HL-60 (cell line): ENCODE measurements at regions not wholly inside any gene's neighbourhood (a gene's known extent, or its start where the extent isn't known, plus 50 kb on each side); places are given as distances from the start of the nearest gene placed in this dataset.

ENCODE experiments used
- DNase-seq, 2 experiments: peaks; one replicate each; pipeline ENCODE4 v3.0.0-alpha.2; 2010 to 2020; ENCODE audit warnings: low read depth in 1 of 2, low spot score in 1 of 2
- H3K27ac ChIP-seq: fragments of 250-450 bp; sonication (Bioruptor Pico); replicated peaks from 2 replicates; pipeline ENCODE4 v1.5.1; 2020; ENCODE audit warnings: mild to moderate bottlenecking, moderate library complexity
- H3K27me3 ChIP-seq: fragments of 250-450 bp; sonication (Bioruptor Pico); 2 replicates; pipeline ENCODE4 v1.5.1; 2021; ENCODE audit warnings: mild to moderate bottlenecking, moderate library complexity; ENCODE audit not compliant: insufficient read depth, poor library complexity, severe bottlenecking
- H3K4me3 ChIP-seq: replicated peaks from 2 replicates; pipeline ENCODE4 v1.5.1; 2011; ENCODE audit warnings: mild to moderate bottlenecking, control low read depth, low read length; ENCODE audit not compliant: insufficient read depth
- GABPA ChIP-seq: IDR thresholded peaks from 2 replicates; pipeline ENCODE4 v1.6.1; 2012; ENCODE audit warnings: low read depth
- POLR2AphosphoS5 ChIP-seq: IDR thresholded peaks from 2 replicates; pipeline ENCODE4 v1.6.1; 2012; ENCODE audit warnings: low read depth
- SPI1 ChIP-seq: IDR thresholded peaks from 2 replicates; pipeline ENCODE4 v1.6.1; 2012; ENCODE audit warnings: low read depth, mild to moderate bottlenecking, borderline replicate concordance
- TF ChIP-seq, protein P1 (sequence below): IDR thresholded peaks from 2 replicates; pipeline ENCODE4 v1.6.1; 2012; ENCODE audit warnings: low read depth; ENCODE audit not compliant: insufficient replicate concordance
- TF ChIP-seq, protein P2 (sequence below): IDR thresholded peaks from one replicate; pipeline ENCODE4 v1.5.1; 2011; ENCODE audit warnings: low read length, control low read depth, inconsistent platforms; ENCODE audit not compliant: insufficient read depth

DNA sequence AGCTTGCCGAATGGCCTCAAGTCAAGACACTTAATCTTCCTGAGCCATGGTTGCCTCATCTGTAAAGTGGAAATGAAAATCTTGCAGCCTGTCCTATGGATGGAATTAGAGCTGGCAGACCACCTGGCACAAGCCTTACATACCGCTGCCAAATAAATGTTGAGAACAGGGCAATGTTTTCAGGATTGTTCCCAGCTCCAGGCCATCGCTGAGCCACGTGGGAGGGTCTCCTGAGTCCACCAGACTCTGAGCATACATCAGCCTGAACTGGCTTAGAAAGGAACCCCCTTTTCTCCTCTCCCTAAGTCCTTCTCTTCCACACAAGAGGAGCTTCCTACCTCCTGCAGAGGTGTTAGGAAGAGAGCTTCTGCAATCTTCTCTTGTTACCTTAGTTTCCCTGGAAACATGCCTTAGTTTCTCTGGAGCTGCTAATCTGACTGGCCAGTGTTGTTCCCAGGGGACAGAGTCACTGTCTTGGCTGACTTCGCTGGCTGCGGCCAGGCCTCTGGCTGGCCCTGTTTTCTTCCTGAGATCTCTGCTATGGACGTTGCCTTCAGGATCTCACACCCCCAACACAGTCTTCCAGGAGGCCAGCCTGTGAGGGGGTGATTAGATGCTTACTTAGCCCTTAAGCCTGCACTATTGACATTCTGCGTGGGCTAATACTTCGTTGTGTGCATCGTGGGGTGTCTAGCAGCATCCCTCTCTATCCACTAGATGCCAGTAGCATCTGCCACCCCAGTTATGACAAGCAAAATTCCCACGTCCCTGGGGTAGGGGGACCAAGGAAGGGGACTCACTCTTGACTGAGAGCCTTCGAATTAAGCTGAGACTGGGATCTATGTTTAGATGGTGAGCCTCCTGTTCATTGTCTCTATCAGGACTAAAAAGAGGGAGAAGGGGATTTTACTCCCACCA lies 62.2 kb downstream of the BOD1 start:
- no peak overlapping the region for H3K4me3 ChIP-seq
- TF ChIP-seq POLR2AphosphoS5 (no peak), GABPA (no peak), SPI1 (no peak)
- TF ChIP-seq, protein P1, sequence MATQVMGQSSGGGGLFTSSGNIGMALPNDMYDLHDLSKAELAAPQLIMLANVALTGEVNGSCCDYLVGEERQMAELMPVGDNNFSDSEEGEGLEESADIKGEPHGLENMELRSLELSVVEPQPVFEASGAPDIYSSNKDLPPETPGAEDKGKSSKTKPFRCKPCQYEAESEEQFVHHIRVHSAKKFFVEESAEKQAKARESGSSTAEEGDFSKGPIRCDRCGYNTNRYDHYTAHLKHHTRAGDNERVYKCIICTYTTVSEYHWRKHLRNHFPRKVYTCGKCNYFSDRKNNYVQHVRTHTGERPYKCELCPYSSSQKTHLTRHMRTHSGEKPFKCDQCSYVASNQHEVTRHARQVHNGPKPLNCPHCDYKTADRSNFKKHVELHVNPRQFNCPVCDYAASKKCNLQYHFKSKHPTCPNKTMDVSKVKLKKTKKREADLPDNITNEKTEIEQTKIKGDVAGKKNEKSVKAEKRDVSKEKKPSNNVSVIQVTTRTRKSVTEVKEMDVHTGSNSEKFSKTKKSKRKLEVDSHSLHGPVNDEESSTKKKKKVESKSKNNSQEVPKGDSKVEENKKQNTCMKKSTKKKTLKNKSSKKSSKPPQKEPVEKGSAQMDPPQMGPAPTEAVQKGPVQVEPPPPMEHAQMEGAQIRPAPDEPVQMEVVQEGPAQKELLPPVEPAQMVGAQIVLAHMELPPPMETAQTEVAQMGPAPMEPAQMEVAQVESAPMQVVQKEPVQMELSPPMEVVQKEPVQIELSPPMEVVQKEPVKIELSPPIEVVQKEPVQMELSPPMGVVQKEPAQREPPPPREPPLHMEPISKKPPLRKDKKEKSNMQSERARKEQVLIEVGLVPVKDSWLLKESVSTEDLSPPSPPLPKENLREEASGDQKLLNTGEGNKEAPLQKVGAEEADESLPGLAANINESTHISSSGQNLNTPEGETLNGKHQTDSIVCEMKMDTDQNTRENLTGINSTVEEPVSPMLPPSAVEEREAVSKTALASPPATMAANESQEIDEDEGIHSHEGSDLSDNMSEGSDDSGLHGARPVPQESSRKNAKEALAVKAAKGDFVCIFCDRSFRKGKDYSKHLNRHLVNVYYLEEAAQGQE = no peak
- TF ChIP-seq, protein P2, sequence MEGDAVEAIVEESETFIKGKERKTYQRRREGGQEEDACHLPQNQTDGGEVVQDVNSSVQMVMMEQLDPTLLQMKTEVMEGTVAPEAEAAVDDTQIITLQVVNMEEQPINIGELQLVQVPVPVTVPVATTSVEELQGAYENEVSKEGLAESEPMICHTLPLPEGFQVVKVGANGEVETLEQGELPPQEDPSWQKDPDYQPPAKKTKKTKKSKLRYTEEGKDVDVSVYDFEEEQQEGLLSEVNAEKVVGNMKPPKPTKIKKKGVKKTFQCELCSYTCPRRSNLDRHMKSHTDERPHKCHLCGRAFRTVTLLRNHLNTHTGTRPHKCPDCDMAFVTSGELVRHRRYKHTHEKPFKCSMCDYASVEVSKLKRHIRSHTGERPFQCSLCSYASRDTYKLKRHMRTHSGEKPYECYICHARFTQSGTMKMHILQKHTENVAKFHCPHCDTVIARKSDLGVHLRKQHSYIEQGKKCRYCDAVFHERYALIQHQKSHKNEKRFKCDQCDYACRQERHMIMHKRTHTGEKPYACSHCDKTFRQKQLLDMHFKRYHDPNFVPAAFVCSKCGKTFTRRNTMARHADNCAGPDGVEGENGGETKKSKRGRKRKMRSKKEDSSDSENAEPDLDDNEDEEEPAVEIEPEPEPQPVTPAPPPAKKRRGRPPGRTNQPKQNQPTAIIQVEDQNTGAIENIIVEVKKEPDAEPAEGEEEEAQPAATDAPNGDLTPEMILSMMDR = no peak
- H3K27ac ChIP-seq = no peak overlapping the region
- no peak for DNase-seq
- H3K27me3 ChIP-seq = peaks cover 4% of the 10 kb centered on the region

DNA sequence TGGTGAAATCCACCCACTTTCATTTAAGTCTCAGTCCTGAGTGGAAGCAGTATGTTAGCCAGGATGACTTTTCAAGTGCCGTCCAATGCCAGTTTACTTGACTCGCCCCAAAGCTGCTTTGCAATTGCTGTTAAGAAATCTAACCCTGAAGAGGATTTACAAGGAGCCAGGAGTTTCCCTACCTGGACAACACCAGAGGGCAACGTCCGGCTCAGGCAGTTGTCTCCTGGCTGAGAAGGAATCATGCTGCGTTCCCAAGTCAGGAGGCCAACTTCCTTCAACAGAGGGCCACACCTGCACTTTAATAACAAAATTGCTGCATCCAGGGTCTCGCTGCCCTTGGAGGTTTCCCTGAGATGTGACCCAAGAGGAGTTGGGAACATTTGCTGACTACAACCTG lies 65.8 kb downstream of the BOD1 start:
- Histone ChIP-seq H3K4me3 (no peak overlapping the region), H3K27ac (no peak overlapping the region), H3K27me3 (peaks cover 4% of the 10 kb centered on the region)
- TF ChIP-seq, protein P1 = no peak
- no peak for TF ChIP-seq GABPA
- no peak for TF ChIP-seq SPI1
- no peak for TF ChIP-seq POLR2AphosphoS5
- TF ChIP-seq, protein P2 = no peak
- DNase-seq = no peak

DNA sequence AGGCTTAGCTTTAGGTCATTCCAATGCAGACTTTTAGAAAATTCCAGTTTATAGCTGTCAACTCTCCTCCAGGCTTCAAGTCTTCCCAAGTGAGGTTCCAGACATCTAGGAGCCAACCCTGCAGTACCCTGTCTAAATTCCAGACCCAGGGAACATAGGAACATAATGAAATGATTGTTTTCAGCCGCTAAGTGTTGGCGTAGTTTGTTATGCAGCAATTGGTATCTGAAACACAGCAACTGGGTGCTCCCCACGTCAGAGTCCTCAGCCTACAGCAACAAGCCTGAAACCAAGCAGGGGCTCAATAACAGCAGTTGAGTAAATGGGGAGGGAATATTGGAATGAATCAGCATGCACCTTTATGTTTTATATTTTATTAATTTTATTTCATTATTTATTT lies 66.8 kb downstream of the BOD1 start:
- no peak for TF ChIP-seq POLR2AphosphoS5
- TF ChIP-seq GABPA = no peak
- TF ChIP-seq, protein P1 = no peak
- TF ChIP-seq SPI1 = no peak
- TF ChIP-seq, protein P2 = no peak
- DNase-seq = no peak
- H3K27me3 ChIP-seq = peaks cover 4% of the 10 kb centered on the region
- H3K27ac ChIP-seq = no peak overlapping the region
- H3K4me3 ChIP-seq = no peak overlapping the region
